ENCODE measurements at regions not wholly inside any gene's neighbourhood (a gene's known extent, or its start where the extent isn't known, plus 50 kb on each side); places are given as distances from the start of the nearest gene placed in this dataset.
"Not testable (repeated sequence)": the region's sequence is repeated elsewhere in the genome, so short reads cannot be mapped to it uniquely, and the experiment has no call there.

DNA sequence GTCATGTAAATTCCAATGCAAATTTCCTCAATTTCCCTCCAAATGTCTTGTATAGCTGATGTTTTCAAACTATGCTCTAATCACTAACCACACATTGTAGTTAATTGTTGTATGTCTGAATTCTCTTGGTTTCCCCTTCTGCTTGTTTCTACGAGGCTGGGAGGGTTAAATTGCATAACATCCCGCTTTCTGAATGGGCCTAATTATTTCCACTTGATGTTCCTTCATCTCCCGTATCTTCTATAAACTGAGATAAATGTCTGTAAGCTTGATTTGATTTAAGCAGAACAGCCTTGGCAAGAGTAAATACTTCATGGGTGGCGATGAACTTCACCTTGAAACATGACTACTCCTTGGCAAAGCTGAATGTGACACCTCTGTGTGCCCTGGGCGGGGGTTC lies 72.2 kb downstream of the SERINC2 start:
- Histone ChIP-seq H3K4me3 (no peak overlapping the region), H3K27me3 (no peaks in the 10 kb centered on the region), H3K9me3 (no peaks in the 10 kb centered on the region), H3K27ac (no peak overlapping the region), H3K36me3 (no peaks in the 10 kb centered on the region), H3K4me1 (no peaks in the 10 kb centered on the region)
- no peak for DNase-seq
- intact Hi-C loops (cut with DNase I), result no loop called here
- 26% methylated on average over 5 of the region's 5 CpGs for WGBS, 2 donors
- ATAC-seq, result no peak
- no peak for FAIRE-seq
- TF ChIP-seq, protein P1, sequence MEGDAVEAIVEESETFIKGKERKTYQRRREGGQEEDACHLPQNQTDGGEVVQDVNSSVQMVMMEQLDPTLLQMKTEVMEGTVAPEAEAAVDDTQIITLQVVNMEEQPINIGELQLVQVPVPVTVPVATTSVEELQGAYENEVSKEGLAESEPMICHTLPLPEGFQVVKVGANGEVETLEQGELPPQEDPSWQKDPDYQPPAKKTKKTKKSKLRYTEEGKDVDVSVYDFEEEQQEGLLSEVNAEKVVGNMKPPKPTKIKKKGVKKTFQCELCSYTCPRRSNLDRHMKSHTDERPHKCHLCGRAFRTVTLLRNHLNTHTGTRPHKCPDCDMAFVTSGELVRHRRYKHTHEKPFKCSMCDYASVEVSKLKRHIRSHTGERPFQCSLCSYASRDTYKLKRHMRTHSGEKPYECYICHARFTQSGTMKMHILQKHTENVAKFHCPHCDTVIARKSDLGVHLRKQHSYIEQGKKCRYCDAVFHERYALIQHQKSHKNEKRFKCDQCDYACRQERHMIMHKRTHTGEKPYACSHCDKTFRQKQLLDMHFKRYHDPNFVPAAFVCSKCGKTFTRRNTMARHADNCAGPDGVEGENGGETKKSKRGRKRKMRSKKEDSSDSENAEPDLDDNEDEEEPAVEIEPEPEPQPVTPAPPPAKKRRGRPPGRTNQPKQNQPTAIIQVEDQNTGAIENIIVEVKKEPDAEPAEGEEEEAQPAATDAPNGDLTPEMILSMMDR (IDR thresholded peaks at IDR 0.05), result no peak

DNA sequence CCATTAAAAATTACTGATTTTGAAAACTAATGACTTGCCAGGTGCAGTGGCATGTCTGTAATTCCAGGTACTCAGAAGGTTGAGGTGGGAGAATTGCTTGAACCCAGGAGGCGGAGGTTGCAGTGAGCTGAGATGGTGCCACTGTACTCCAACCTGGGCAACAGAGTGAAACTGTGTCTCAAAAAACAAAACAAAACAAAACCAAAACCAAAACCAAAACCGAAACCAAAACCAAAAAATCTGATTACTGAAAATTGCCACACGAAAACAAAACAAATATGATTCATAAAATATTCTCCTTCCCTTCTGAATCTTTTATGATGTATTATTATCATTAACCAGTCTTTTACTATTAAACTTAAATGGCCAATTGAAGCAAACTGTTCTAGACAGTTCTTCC lies 74.1 kb downstream of the SERINC2 start:
- TF ChIP-seq, protein P1 (IDR thresholded peaks at IDR 0.05), result no peak
- 91% methylated on average over 3 of the region's 3 CpGs for WGBS, 2 donors
- Histone ChIP-seq H3K9me3 (no peaks in the 10 kb centered on the region), H3K27ac (no peak overlapping the region), H3K36me3 (no peaks in the 10 kb centered on the region), H3K4me3 (no peak overlapping the region), H3K27me3 (no peaks in the 10 kb centered on the region), H3K4me1 (no peaks in the 10 kb centered on the region)
- DNase-seq (no peak), ATAC-seq (no peak), FAIRE-seq (no peak)
- intact Hi-C loops (cut with DNase I), result no loop called here

DNA sequence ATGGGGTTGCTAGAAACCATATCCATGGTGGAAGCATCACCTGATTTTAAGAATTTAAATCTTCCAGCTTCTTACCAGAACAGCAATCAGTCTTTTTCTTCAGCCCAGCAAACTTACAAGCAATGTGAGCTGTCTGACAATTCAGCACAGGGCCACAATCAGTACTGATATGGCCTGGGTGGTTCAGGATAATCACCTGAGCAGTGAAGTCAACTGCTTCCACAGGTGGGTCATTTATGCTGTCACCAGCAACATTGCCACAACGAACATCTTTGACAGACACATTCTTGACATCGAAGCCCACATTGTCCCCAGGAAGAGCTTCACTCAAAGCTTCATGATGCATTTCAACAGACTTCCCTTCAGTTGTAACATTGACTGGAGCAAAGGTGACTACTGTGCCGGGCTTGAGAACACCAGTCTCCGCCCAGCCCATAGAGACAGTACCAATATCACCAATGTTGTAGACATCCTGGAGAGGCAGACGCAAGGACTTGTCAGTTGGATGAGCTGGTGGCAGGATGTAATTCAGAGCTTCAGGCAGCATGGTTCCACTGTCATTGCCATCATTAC lies 74.8 kb downstream of the SERINC2 start:
- no peak for DNase-seq
- Histone ChIP-seq H3K4me3 (no peak overlapping the region), H3K4me1 (no peaks in the 10 kb centered on the region), H3K27me3 (no peaks in the 10 kb centered on the region), H3K36me3 (no peaks in the 10 kb centered on the region), H3K27ac (no peak overlapping the region), H3K9me3 (no peaks in the 10 kb centered on the region)
- TF ChIP-seq, protein P1 (IDR thresholded peaks at IDR 0.05), result no peak
- 80 to 86% methylated on average over 5 of the region's 5 CpGs for WGBS, 2 donors
- no peak for FAIRE-seq
- no peak for ATAC-seq
- intact Hi-C loops (cut with DNase I), result no loop called here

DNA sequence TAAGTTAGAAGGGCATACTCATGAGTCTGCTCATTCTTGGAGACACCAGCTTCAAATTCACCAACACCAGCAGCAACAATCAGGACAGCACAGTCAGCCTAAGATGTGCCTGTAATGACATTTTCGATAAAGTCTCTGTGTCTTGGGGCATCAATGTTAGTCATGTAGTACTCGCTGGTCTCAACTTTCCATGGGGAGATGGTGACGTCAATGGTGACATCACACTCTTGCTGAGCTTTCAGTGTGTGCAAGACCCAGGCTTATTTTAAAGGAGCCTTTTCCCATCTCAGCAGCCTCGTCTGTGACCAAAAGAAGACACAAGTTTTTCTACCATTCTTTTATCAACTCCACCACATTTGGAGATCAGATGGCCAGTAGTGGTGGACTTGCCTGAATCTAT lies 75.5 kb downstream of the SERINC2 start:
- H3K27me3 ChIP-seq, result no peaks in the 10 kb centered on the region
- WGBS, 2 donors, result 72 to 86% methylated on average over 4 of the region's 4 CpGs
- no peak overlapping the region for H3K27ac ChIP-seq
- ATAC-seq (no peak), FAIRE-seq (no peak), DNase-seq (no peak)
- no peaks in the 10 kb centered on the region for H3K4me1 ChIP-seq
- intact Hi-C loops (cut with DNase I), result no loop called here
- no peak overlapping the region for H3K4me3 ChIP-seq
- TF ChIP-seq, protein P1 (IDR thresholded peaks at IDR 0.05), result no peak
- H3K36me3 ChIP-seq, result no peaks in the 10 kb centered on the region
- no peaks in the 10 kb centered on the region for H3K9me3 ChIP-seq

DNA sequence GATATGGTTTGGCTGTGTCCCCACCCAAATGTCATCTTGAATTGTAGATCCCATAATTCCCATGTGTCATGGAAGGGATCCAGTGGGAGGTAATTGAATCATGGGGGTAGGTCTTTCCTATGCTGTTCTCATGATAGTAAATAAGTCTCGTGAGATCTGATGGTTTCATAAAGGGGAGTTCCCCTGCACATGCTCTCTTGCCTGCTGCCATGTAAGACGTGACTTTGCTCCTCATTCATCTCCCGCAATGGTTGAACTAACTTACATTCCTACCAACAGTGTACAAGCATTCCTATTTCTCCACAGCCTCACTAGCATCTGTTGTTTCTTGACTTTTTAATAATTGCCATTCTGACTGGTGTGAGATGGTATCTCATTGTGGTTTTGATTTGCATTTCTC lies 76.6 kb downstream of the SERINC2 start:
- FAIRE-seq; intact Hi-C loops (cut with DNase I): not testable (repeated sequence)
- 76 to 90% methylated on average over 3 of the region's 3 CpGs for WGBS, 2 donors

DNA sequence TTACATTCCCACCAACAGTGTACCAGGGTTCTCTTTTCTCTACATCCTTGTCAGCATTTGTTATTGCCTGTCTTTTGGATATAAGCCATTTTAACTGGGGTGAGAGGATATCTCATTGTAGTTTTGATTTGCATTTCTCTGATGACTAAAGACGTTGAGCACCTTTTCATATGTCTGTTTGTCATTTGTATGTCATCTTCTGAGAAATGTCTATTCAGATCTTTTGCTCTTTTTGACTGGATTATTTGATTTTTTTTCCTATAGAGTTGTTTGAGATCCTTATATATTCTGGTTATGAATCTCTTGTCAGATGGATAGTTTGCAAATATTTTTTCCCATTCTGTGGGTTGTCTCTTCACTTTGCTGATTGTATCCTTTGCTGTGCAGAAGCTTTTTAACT lies 77.6 kb downstream of the SERINC2 start:
- DNase-seq; H3K4me1 ChIP-seq; H3K4me3 ChIP-seq; H3K27ac ChIP-seq; H3K36me3 ChIP-seq; intact Hi-C loops (cut with DNase I); FAIRE-seq; ATAC-seq; H3K27me3 ChIP-seq; H3K9me3 ChIP-seq: not testable (repeated sequence)
- 28 to 45% methylated on average over 1 of the region's 1 CpG for WGBS, 2 donors

More for the DNA sequence above, 76.6 kb downstream of the SERINC2 start:
- not testable (repeated sequence) for H3K27me3 ChIP-seq, H3K4me1 ChIP-seq, H3K9me3 ChIP-seq, ATAC-seq, H3K4me3 ChIP-seq, H3K27ac ChIP-seq, DNase-seq, H3K36me3 ChIP-seq

DNA sequence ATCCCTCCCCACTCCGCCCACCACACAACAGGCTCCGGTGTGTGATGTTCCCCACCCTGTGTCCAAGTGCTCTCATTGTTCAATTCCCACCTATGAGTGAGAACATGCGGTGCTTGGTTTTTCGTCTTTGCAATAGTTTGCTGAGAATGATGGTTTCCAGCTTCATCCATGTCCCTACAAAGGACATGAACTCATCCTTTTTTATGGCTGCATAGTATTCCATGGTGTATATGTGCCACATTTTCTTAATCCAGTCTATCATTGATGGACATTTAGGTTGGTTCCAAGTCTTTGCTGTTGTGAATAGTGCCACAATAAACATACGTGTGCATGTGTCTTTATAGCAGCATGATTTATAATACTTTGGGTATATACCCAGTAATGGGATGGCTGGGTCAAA lies 81.0 kb upstream of the TINAGL1 start:
- FAIRE-seq; ATAC-seq; DNase-seq; intact Hi-C loops (cut with DNase I); H3K9me3 ChIP-seq; H3K27ac ChIP-seq; H3K36me3 ChIP-seq; H3K4me3 ChIP-seq; H3K27me3 ChIP-seq; H3K4me1 ChIP-seq: not testable (repeated sequence)
- WGBS, 2 donors, result 82 to 91% methylated on average over 5 of the region's 5 CpGs

DNA sequence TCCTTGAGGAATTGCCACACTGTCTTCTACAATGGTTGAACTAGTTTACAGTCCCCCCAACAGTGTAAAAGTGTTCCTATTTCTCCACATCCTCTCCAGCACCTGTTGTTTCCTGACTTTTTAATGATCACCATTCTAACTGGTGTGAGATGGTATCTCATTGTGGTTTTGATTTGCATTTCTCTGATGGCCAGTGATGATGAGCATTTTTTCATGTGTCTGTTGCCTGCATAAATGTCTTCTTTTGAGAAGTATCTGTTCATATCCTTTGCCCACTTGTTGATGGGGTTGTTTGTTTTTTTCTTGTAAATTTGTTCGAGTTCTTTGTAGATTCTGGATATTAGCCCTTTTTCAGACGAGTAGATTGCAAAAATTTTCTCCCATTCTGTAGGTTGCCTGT lies 80.5 kb upstream of the TINAGL1 start:
- DNase-seq; H3K9me3 ChIP-seq; H3K4me1 ChIP-seq; H3K27me3 ChIP-seq; H3K36me3 ChIP-seq; FAIRE-seq; H3K27ac ChIP-seq; H3K4me3 ChIP-seq; intact Hi-C loops (cut with DNase I); ATAC-seq: not testable (repeated sequence)
- 69 to 86% methylated on average over 2 of the region's 2 CpGs for WGBS, 2 donors
